T-cell (primary cell): ENCODE measurements at regions not wholly inside any gene's neighbourhood (a gene's known extent, or its start where the extent isn't known, plus 50 kb on each side); places are given as distances from the start of the nearest gene placed in this dataset.
"Not testable (repeated sequence)": the region's sequence is repeated elsewhere in the genome, so short reads cannot be mapped to it uniquely, and the experiment has no call there.

Experiments used
- ATAC-seq, 4 experiments: fragments of 200-7000 bp in 3 of 4; fragments of 150-1000 bp in 1 of 4; cut with Tn5 transposase; replicated peaks in 1 of 4; 1 replicate in 3 of 4; 2 replicates in 1 of 4; pipeline ENCODE4 v1.10.0; 2021; ENCODE audit warnings: moderate library complexity in 3 of 4, mild to moderate bottlenecking in 2 of 4, moderate number of reproducible peaks in 1 of 4
- CTCF ChIA-PET, 2 donors: fragments of 300-600 bp; sonication (Branson Sonifier 250); formaldehyde crosslinking; loops; one replicate each; lab custom pipeline; 2022; ENCODE audit warnings: antibody characterized with exemption in 2 of 2; lab: Charles Lee
- POLR2A ChIA-PET, 2 donors: fragments of 300-600 bp; sonication (Branson Sonifier 250); formaldehyde crosslinking; loops; one replicate each; lab custom pipeline; 2022; ENCODE audit warnings: antibody characterized with exemption in 2 of 2; lab: Charles Lee
- DNase-seq, 35 experiments: peaks; one replicate each; pipeline versions ENCODE4 v3.0.0 to v3.0.0-alpha.2; 2013 to 2023
- H3K27ac ChIP-seq: one replicate; pipeline ENCODE4 v1.5.1; 2013; ENCODE audit warnings: low read length
- H3K27me3 ChIP-seq, 2 experiments: replicated peaks in 1 of 2; 1 replicate in 1 of 2; 2 replicates in 1 of 2; pipeline versions ENCODE4 v1.6.1 to v1.7.0; 2013; ENCODE audit warnings: low read length in 1 of 2, mixed read lengths in 1 of 2; ENCODE audit not compliant: control insufficient read depth in 2 of 2, insufficient read depth in 2 of 2; ENCODE audit errors: extremely low read depth in 1 of 2
- H3K36me3 ChIP-seq, 2 donors: 1 replicate in 1 of 2; 2 replicates in 1 of 2; pipeline versions ENCODE4 v1.6.1 to v1.7.0; 2013; ENCODE audit warnings: low read length in 1 of 2; ENCODE audit not compliant: control insufficient read depth in 2 of 2, insufficient read depth in 1 of 2; ENCODE audit errors: extremely low read depth in 1 of 2
- H3K4me1 ChIP-seq, 2 experiments: 1 replicate in 1 of 2; 2 replicates in 1 of 2; pipeline versions ENCODE4 v1.6.1 to v1.7.0; 2013; ENCODE audit warnings: low read length in 2 of 2, mixed read lengths in 1 of 2; ENCODE audit not compliant: insufficient read depth in 2 of 2, control insufficient read depth in 1 of 2; ENCODE audit errors: extremely low read depth in 1 of 2
- H3K4me3 ChIP-seq, 2 donors: 1 replicate in 1 of 2; 2 replicates in 1 of 2; pipeline versions ENCODE4 v1.5.1 to v1.7.0; 2013; ENCODE audit warnings: mild to moderate bottlenecking in 2 of 2, low read length in 1 of 2, moderate library complexity in 1 of 2; ENCODE audit not compliant: control insufficient read depth in 1 of 2; ENCODE audit errors: extremely low read depth in 1 of 2
- H3K9me3 ChIP-seq: 2 replicates; pipeline ENCODE4 v1.7.0; 2013
- H3K27ac Mint-ChIP-seq, 2 donors: one replicate each; pipeline ENCODE4 v1.8.0; 2020 to 2021; ENCODE audit warnings: mild to moderate bottlenecking in 2 of 2, mixed read lengths in 2 of 2
- H3K27me3 Mint-ChIP-seq, 2 donors: one replicate each; pipeline ENCODE4 v1.8.0; 2021 to 2022; ENCODE audit warnings: mixed read lengths in 2 of 2
- H3K36me3 Mint-ChIP-seq: one replicate; pipeline ENCODE4 v1.8.0; 2021; ENCODE audit warnings: mixed read lengths
- H3K4me1 Mint-ChIP-seq, 3 donors: one replicate each; pipeline ENCODE4 v1.8.0; 2020 to 2022; ENCODE audit warnings: mixed read lengths in 3 of 3, mild to moderate bottlenecking in 1 of 3
- H3K4me3 Mint-ChIP-seq, 3 donors: one replicate each; pipeline ENCODE4 v1.8.0; 2020 to 2022; ENCODE audit warnings: mild to moderate bottlenecking in 3 of 3, mixed read lengths in 3 of 3, moderate library complexity in 3 of 3
- H3K9me3 Mint-ChIP-seq, 3 donors: one replicate each; pipeline ENCODE4 v1.8.0; 2020 to 2022; ENCODE audit warnings: mixed read lengths in 3 of 3
- WGBS: methylation state at CpG from one replicate; pipeline ENCODE4 v1.1.5; 2013; ENCODE audit warnings: missing lambda C conversion rate; ENCODE audit not compliant: insufficient coverage; 5-methylcytosine and 5-hydroxymethylcytosine counted together

DNA sequence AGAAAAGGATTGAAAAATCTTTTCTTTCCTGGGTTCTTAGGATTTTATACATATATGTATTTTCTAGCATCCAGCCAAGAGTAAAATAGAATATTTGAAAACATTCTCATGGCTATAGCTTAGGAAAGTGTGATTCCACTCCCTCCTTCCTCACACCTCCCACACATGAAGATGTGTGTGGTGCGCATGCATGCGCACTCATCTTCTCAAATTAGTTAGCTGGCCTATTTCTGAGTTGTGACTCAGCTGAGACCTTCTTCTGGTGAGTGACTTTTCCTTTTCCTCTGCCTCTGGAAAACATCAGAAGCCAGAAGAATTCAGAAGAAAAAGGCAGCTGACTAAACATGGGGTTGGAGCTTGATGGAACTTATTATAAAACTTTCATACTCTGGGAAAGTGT is 149.8 kb downstream of the OR4C45 start:
- Histone ChIP-seq H3K27me3 (no peaks in the 10 kb centered on the region), H3K27ac (no peak overlapping the region), H3K36me3 (no peaks in the 10 kb centered on the region), H3K4me1 (no peaks in the 10 kb centered on the region), H3K9me3 (no peaks in the 10 kb centered on the region), H3K4me3 (no peak overlapping the region)
- Mint-ChIP-seq H3K4me1 (no peaks in the 10 kb centered on the region), H3K27me3 (no peaks in the 10 kb centered on the region), H3K9me3 (peaks cover 19 to 33% (median 19%) of the 10 kb centered on the region in 3 donors), H3K27ac (no peak overlapping the region), H3K36me3 (no peaks in the 10 kb centered on the region), H3K4me3 (no peak overlapping the region)
- WGBS, result no CpG with 5 or more reads among the region's 2 CpGs
- DNase-seq (no peak), ATAC-seq (no peak)
- ChIA-PET POLR2A (interaction anchor here in 1 of 2 donors (0.6 kb wide), 1 partner anchor 223 kb away, joined by 3 read pairs; no protein-coding TSS in a partner anchor), CTCF (interaction anchor here in 1 of 2 donors (0.6 kb wide), 1 partner anchor 12 kb away, joined by 3 read pairs; no protein-coding TSS in a partner anchor)

DNA sequence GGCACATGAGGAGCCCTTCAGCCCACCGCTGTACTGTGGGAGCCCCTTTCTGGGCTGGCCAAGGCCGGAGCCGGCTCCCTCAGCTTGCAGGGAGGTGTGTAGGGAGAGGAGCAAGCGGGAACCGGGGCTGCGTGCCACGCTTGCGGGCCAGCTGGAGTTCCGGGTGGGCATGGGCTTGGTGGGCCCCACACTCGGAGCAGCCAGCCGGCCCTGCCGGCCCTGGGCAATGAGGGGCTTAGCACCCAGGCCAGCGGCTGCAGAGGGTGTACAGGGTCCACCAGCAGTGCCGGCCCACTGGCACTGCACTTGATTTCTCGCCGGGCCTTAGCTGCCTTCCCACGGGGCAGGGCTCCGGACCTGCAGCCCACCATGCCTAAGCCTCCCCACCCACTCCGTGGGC is 150.5 kb downstream of the OR4C45 start:
- DNase-seq, H3K27me3 ChIP-seq, H3K27ac ChIP-seq, H3K4me1 ChIP-seq, H3K36me3 Mint-ChIP-seq, H3K36me3 ChIP-seq, H3K27ac Mint-ChIP-seq, H3K4me3 ChIP-seq, H3K4me1 Mint-ChIP-seq, H3K4me3 Mint-ChIP-seq, ATAC-seq, H3K9me3 ChIP-seq, CTCF ChIA-PET, H3K27me3 Mint-ChIP-seq: not testable (repeated sequence)
- POLR2A ChIA-PET, result interaction anchor here in 1 of 2 donors (0.6 kb wide), 1 partner anchor 222 kb away, joined by 3 read pairs; no protein-coding TSS in a partner anchor
- WGBS, result 90% methylated on average over 16 of the region's 19 CpGs
- peaks cover 18 to 32% (median 22%) of the 10 kb centered on the region in 3 donors for H3K9me3 Mint-ChIP-seq

DNA sequence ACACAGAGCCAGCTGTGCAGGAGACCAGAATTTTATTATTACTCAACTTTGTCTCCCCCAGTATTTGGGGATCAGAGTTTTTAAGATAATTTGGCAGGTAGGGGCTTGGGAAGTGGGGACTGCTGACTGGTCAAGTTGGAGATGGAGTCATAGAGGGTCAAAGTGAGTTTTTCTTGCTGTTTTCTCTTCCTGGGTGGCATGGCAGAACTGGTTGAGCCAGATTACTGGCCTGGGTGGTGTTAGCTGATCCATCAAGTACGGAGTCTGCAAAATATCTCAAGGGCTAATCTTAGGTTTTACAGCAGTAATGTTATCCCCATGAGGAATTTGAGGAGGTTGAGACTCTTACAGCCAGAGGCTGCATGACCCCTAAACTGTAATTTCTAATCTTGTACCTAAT is 153.5 kb downstream of the OR4C45 start:
- Histone ChIP-seq H3K36me3 (no peaks in the 10 kb centered on the region), H3K27me3 (no peaks in the 10 kb centered on the region), H3K4me1 (no peaks in the 10 kb centered on the region), H3K9me3 (no peaks in the 10 kb centered on the region), H3K4me3 (no peak overlapping the region), H3K27ac (no peak overlapping the region)
- Mint-ChIP-seq H3K36me3 (no peaks in the 10 kb centered on the region), H3K27ac (no peak overlapping the region), H3K27me3 (no peaks in the 10 kb centered on the region), H3K4me1 (no peaks in the 10 kb centered on the region), H3K4me3 (no peak overlapping the region), H3K9me3 (peaks cover 9 to 29% (median 14%) of the 10 kb centered on the region in 3 donors)
- no peak for ATAC-seq
- ChIA-PET CTCF (no interaction called here), POLR2A (no interaction called here)
- no peak for DNase-seq
- no CpG with 5 or more reads among the region's 1 CpG for WGBS

DNA sequence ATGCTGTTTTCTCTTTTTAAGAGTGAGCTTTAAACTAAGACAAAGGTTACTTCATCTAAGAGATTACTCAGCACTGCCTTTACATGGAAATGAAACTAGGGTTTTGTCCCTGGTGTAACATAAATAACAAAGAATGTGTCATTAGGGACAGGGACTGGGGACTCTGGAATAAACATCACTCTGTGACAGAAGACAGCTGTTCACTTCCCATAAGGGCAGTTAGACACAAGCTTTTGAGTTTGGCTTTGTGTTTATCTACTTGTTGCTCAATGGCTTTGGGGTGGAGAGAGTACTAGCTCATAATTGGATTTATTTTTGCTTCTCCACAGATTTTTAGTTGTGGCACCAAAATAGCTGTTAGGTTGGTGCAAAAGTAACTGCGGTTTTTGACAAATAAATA is 154.5 kb downstream of the OR4C45 start:
- ChIA-PET CTCF (no interaction called here), POLR2A (no interaction called here)
- Mint-ChIP-seq H3K4me1 (no peaks in the 10 kb centered on the region), H3K4me3 (no peak overlapping the region), H3K27me3 (no peaks in the 10 kb centered on the region), H3K36me3 (no peaks in the 10 kb centered on the region), H3K9me3 (peaks cover 11 to 24% (median 15%) of the 10 kb centered on the region in 3 donors), H3K27ac (no peak overlapping the region)
- no CpG with 5 or more reads among the region's 1 CpG for WGBS
- no peaks in the 10 kb centered on the region for H3K27me3 ChIP-seq
- H3K4me3 ChIP-seq, result no peak overlapping the region
- H3K36me3 ChIP-seq, result no peaks in the 10 kb centered on the region
- no peaks in the 10 kb centered on the region for H3K9me3 ChIP-seq
- no peaks in the 10 kb centered on the region for H3K4me1 ChIP-seq
- no peak for ATAC-seq
- no peak overlapping the region for H3K27ac ChIP-seq
- DNase-seq, result no peak

DNA sequence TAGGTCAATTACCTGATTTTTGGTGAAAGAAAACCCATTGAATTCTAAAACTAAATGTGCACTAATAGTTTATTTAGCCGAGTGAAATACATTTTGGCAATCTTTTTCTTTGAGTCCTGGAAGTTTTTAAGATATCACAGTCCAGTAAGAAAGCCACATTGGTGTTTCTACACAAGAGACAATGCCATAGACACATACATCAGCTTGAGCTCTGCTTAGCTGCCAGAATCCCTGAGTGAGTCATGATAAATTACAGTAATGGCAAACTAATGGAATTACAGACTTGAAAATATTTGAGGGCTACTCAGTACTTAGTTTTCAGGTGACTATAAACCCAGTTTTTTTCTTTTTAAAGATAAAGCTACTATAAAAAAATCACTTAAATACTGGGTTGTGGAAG is 155.4 kb downstream of the OR4C45 start:
- DNase-seq (no peak), ATAC-seq (no peak)
- 60% methylated on average over 1 of the region's 1 CpG for WGBS
- no peaks in the 10 kb centered on the region for H3K36me3 Mint-ChIP-seq
- no peak overlapping the region for H3K4me3 Mint-ChIP-seq
- ChIA-PET CTCF (no interaction called here), POLR2A (no interaction called here)
- no peak overlapping the region for H3K4me3 ChIP-seq
- H3K27me3 Mint-ChIP-seq, result no peaks in the 10 kb centered on the region
- no peaks in the 10 kb centered on the region for H3K4me1 Mint-ChIP-seq
- peaks cover 15 to 23% (median 17%) of the 10 kb centered on the region in 3 donors for H3K9me3 Mint-ChIP-seq
- no peak overlapping the region for H3K27ac ChIP-seq
- H3K36me3 ChIP-seq, result no peaks in the 10 kb centered on the region
- H3K27ac Mint-ChIP-seq, result no peak overlapping the region
- H3K9me3 ChIP-seq, result no peaks in the 10 kb centered on the region
- no peaks in the 10 kb centered on the region for H3K27me3 ChIP-seq
- no peaks in the 10 kb centered on the region for H3K4me1 ChIP-seq

DNA sequence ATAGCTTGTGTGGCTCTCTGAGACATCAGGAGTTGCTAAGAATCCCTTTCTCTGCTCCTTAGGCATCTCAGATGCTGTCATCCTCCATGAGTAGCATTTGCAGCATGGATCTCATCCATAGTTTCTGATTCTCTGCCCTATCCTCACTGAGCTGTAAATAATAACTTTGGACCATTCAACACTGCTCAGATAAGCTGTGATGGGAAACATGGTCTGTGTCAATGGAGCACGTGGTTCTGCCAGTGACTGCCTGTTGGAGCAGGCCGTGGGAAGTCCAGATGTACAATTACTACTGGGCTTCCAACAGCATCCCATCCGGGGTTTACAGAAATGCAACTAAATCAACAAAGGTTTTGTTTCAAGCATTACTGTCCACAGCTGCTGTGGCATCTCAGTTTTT is 160.1 kb downstream of the OR4C45 start:
- ChIA-PET POLR2A (no interaction called here), CTCF (no interaction called here)
- 25% methylated on average over 2 of the region's 3 CpGs for WGBS
- Mint-ChIP-seq H3K27ac (no peak overlapping the region), H3K36me3 (no peaks in the 10 kb centered on the region), H3K4me3 (no peak overlapping the region), H3K27me3 (no peaks in the 10 kb centered on the region), H3K9me3 (peaks cover 12 to 28% (median 21%) of the 10 kb centered on the region in 3 donors), H3K4me1 (no peaks in the 10 kb centered on the region)
- no peaks in the 10 kb centered on the region for H3K27me3 ChIP-seq
- no peak overlapping the region for H3K4me3 ChIP-seq
- H3K9me3 ChIP-seq, result no peaks in the 10 kb centered on the region
- H3K36me3 ChIP-seq, result no peaks in the 10 kb centered on the region
- H3K27ac ChIP-seq, result no peak overlapping the region
- no peak for ATAC-seq
- no peak for DNase-seq
- no peaks in the 10 kb centered on the region for H3K4me1 ChIP-seq

DNA sequence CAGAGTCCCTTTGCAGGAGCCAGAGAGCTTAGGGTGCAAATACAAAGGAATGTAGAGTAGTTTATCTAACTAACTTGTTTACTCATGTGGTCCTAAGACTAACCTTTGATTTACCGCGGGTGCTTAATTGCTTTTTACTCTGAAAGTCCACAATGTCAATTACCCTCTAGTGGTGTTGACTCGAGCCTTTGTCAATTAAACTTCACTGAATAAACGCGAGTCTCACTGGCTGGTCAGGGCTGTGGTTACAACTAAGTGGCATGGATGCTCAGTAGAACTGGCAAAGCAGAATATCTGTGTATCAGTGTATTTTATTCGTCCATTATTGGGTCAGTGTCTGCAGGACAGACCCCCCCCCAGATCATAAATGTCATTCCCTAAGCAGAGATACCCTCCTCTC is 181.7 kb downstream of the OR4C45 start:
- no peak overlapping the region for H3K27ac Mint-ChIP-seq
- H3K9me3 ChIP-seq, result peaks cover 2% of the 10 kb centered on the region
- no peak overlapping the region for H3K4me3 ChIP-seq
- CTCF ChIA-PET, result no interaction called here
- no peak overlapping the region for H3K4me3 Mint-ChIP-seq
- DNase-seq (no peak), ATAC-seq (no peak)
- H3K4me1 ChIP-seq, result no peaks in the 10 kb centered on the region
- no peaks in the 10 kb centered on the region for H3K4me1 Mint-ChIP-seq
- no peaks in the 10 kb centered on the region for H3K36me3 Mint-ChIP-seq
- H3K36me3 ChIP-seq, result no peaks in the 10 kb centered on the region
- POLR2A ChIA-PET, result no interaction called here
- H3K27me3 ChIP-seq, result no peaks in the 10 kb centered on the region
- no peak overlapping the region for H3K27ac ChIP-seq
- no CpG with 5 or more reads among the region's 6 CpGs for WGBS
- H3K9me3 Mint-ChIP-seq, result peaks cover 22 to 40% (median 26%) of the 10 kb centered on the region in 3 donors
- H3K27me3 Mint-ChIP-seq, result no peaks in the 10 kb centered on the region
